SK-N-SH treated with all-trans-retinoic acid at 6 μM for 48 hours (cell line): ENCODE measurements at regions not wholly inside any gene's neighbourhood (a gene's known extent, or its start where the extent isn't known, plus 50 kb on each side); places are given as distances from the start of the nearest gene placed in this dataset.

Experiments used
- CSRNP3 ChIP-seq: fragments of 250-450 bp; sonication (Bioruptor Pico); IDR thresholded peaks from 2 replicates; pipeline ENCODE4 v1.5.1; 2021; ENCODE audit warnings: mild to moderate bottlenecking, moderate library complexity
- ZFP3 ChIP-seq: fragments of 250-450 bp; sonication (Bioruptor Pico); IDR thresholded peaks from 2 replicates; pipeline ENCODE4 v1.5.0; 2020; ENCODE audit warnings: mild to moderate bottlenecking, moderate library complexity
- ZNF565 ChIP-seq: fragments of 450-650 bp; formaldehyde crosslinking; conservative IDR thresholded peaks from 2 replicates; pipeline ENCODE4 v1.5.0; 2020; ENCODE audit warnings: low read depth, mild to moderate bottlenecking, moderate library complexity

- TF ChIP-seq ZFP3 (CRISPR knock-in tag) (no peak), ZNF565 (CRISPR knock-in tag) (no peak), CSRNP3 (CRISPR knock-in tag) (no peak)
Observed at GRCh38 chr15:72979308-72979707, 73.0 kb upstream of the NEO1 start.
